GM23338 (cell line): ENCODE measurements at regions not wholly inside any gene's neighbourhood (a gene's known extent, or its start where the extent isn't known, plus 50 kb on each side); places are given as distances from the start of the nearest gene placed in this dataset.

ENCODE experiments used
- ATAC-seq: fragments of 200-7000 bp; cut with Tn5 transposase; 3 replicates; pipeline ENCODE4 v1.9.1; 2020
- DNase-seq: peaks from one replicate; pipeline ENCODE4 v3.0.0-alpha.2; 2015; ENCODE audit warnings: low spot score
- H2AFZ ChIP-seq: fragments of 200-600 bp; sonication (generic); 2 replicates; pipeline ENCODE4 v1.8.0; 2016; ENCODE audit warnings: antibody characterized with exemption, mild to moderate bottlenecking, moderate library complexity
- H3F3A ChIP-seq: fragments of 200-600 bp; sonication (generic); replicated peaks from 2 replicates; pipeline ENCODE4 v1.8.0; 2017; ENCODE audit warnings: antibody characterized with exemption, mixed run types, low read depth
- H3K27ac ChIP-seq: fragments of 200-600 bp; sonication (generic); 2 replicates; pipeline ENCODE4 v1.6.1; 2016; ENCODE audit warnings: low read depth
- H3K27me3 ChIP-seq: fragments of 200-600 bp; sonication (generic); 2 replicates; pipeline ENCODE4 v1.8.0; 2016; ENCODE audit warnings: mild to moderate bottlenecking, mixed run types, moderate library complexity; ENCODE audit not compliant: insufficient read depth
- H3K36me3 ChIP-seq: fragments of 200-600 bp; sonication (generic); 2 replicates; pipeline ENCODE4 v1.8.0; 2016; ENCODE audit warnings: mild to moderate bottlenecking; ENCODE audit not compliant: insufficient read depth
- H3K4me1 ChIP-seq: fragments of 200-600 bp; sonication (generic); 2 replicates; pipeline ENCODE4 v1.8.0; 2016; ENCODE audit warnings: mild to moderate bottlenecking, moderate library complexity; ENCODE audit not compliant: insufficient read depth
- H3K4me2 ChIP-seq: fragments of 200-600 bp; sonication (generic); 2 replicates; pipeline ENCODE4 v1.7.1; 2017; ENCODE audit warnings: mixed run types
- H3K4me3 ChIP-seq: fragments of 200-600 bp; sonication (generic); 2 replicates; pipeline ENCODE4 v1.6.1; 2016; ENCODE audit warnings: mixed run types
- H3K79me2 ChIP-seq: fragments of 200-600 bp; sonication (generic); replicated peaks from 2 replicates; pipeline ENCODE4 v1.8.0; 2017; ENCODE audit warnings: mild to moderate bottlenecking; ENCODE audit not compliant: insufficient read depth
- H3K9me2 ChIP-seq: fragments of 200-600 bp; sonication (generic); 2 replicates; pipeline ENCODE4 v1.8.0; 2017; ENCODE audit not compliant: insufficient read depth
- H4K20me1 ChIP-seq: fragments of 200-600 bp; sonication (generic); replicated peaks from 2 replicates; pipeline ENCODE4 v1.8.0; 2017; ENCODE audit warnings: mild to moderate bottlenecking; ENCODE audit not compliant: insufficient read depth
- H3K27ac Mint-ChIP-seq: 2 replicates; pipeline ENCODE4 v1.8.0; 2020; ENCODE audit warnings: inconsistent platforms, mild to moderate bottlenecking, moderate library complexity, mixed read lengths
- H3K27me3 Mint-ChIP-seq: 3 replicates; pipeline ENCODE4 v1.8.0; 2022; ENCODE audit warnings: low read depth, mild to moderate bottlenecking, moderate library complexity, mixed read lengths, inconsistent platforms; ENCODE audit not compliant: insufficient read depth, poor library complexity
- H3K36me3 Mint-ChIP-seq: 3 replicates; pipeline ENCODE4 v1.8.0; 2021; ENCODE audit warnings: low read depth, mild to moderate bottlenecking, inconsistent platforms, moderate library complexity, mixed read lengths
- H3K4me1 Mint-ChIP-seq: 3 replicates; pipeline ENCODE4 v1.8.0; 2020; ENCODE audit warnings: mild to moderate bottlenecking, inconsistent platforms, mixed read lengths
- H3K4me3 Mint-ChIP-seq: 3 replicates; pipeline ENCODE4 v1.8.0; 2021; ENCODE audit warnings: moderate library complexity, mild to moderate bottlenecking, inconsistent platforms, mixed read lengths
- H3K9me3 Mint-ChIP-seq: 3 replicates; pipeline ENCODE4 v1.8.0; 2020; ENCODE audit warnings: moderate library complexity, mild to moderate bottlenecking, inconsistent platforms, mixed read lengths
- CREB1 ChIP-seq: fragments of 250-450 bp; sonication (Bioruptor Pico); IDR thresholded peaks from 2 replicates; pipeline ENCODE4 v1.5.0; 2020; ENCODE audit warnings: low read depth, mild to moderate bottlenecking, moderate library complexity
- EZH2 ChIP-seq: fragments of 200-600 bp; sonication (generic); IDR thresholded peaks from one replicate; pipeline ENCODE4 v1.8.0; 2017; ENCODE audit warnings: antibody characterized with exemption, mild to moderate bottlenecking, low read depth; ENCODE audit not compliant: unreplicated experiment
- EZH2phosphoT487 ChIP-seq: fragments of 200-600 bp; sonication (generic); IDR thresholded peaks from one replicate; pipeline ENCODE4 v1.8.1; 2018; ENCODE audit warnings: antibody characterized with exemption; ENCODE audit not compliant: unreplicated experiment
- JUNB ChIP-seq: IDR thresholded peaks from one replicate; pipeline ENCODE4 v1.6.1; 2016; ENCODE audit warnings: antibody characterized with exemption; ENCODE audit not compliant: unreplicated experiment
- NANOG ChIP-seq: IDR thresholded peaks from 2 replicates; pipeline ENCODE4 v1.6.1; 2016; ENCODE audit warnings: antibody characterized with exemption, borderline replicate concordance
- POLR2AphosphoS5 ChIP-seq: IDR thresholded peaks from 2 replicates; pipeline ENCODE4 v1.6.1; 2016; ENCODE audit warnings: antibody characterized with exemption, low read depth
- REST ChIP-seq: IDR thresholded peaks from one replicate; pipeline ENCODE4 v1.6.1; 2018; ENCODE audit warnings: antibody characterized with exemption; ENCODE audit not compliant: unreplicated experiment
- STAT1 ChIP-seq: IDR thresholded peaks from one replicate; pipeline ENCODE4 v1.6.1; 2016; ENCODE audit warnings: antibody characterized with exemption; ENCODE audit not compliant: unreplicated experiment
- ZNF114 ChIP-seq: fragments of 250-450 bp; sonication (Bioruptor Pico); IDR thresholded peaks from 2 replicates; pipeline ENCODE4 v1.5.0; 2020; ENCODE audit warnings: mild to moderate bottlenecking, moderate library complexity
- ZNF331 ChIP-seq: fragments of 250-450 bp; sonication (Bioruptor Pico); IDR thresholded peaks from 2 replicates; pipeline ENCODE4 v1.5.0; 2020; ENCODE audit warnings: low read depth, mild to moderate bottlenecking, moderate library complexity
- TF ChIP-seq, protein P1 (sequence below): IDR thresholded peaks from 2 replicates; pipeline ENCODE4 v1.6.1; 2016; ENCODE audit warnings: antibody characterized with exemption
- TF ChIP-seq, protein P2 (sequence below), 2 experiments: fragments of 200-600 bp in 1 of 2; sonication (generic) in 1 of 2; conservative IDR thresholded peaks; 2 replicates each; pipeline versions ENCODE4 v1.5.1 to v1.6.1; 2016 to 2017; ENCODE audit warnings: antibody characterized with exemption in 2 of 2, low read depth in 2 of 2, mild to moderate bottlenecking in 2 of 2, moderate library complexity in 1 of 2

GRCh38 chr1:190812996-190813395 lies 335.3 kb upstream of the BRINP3 start (continued):
- no peak for TF ChIP-seq REST
- no peak for TF ChIP-seq ZNF331
- TF ChIP-seq CREB1 (CRISPR knock-in tag) = no peak
- no peak for TF ChIP-seq JUNB
- TF ChIP-seq EZH2phosphoT487 = no peak
- TF ChIP-seq NANOG = no peak

DNA sequence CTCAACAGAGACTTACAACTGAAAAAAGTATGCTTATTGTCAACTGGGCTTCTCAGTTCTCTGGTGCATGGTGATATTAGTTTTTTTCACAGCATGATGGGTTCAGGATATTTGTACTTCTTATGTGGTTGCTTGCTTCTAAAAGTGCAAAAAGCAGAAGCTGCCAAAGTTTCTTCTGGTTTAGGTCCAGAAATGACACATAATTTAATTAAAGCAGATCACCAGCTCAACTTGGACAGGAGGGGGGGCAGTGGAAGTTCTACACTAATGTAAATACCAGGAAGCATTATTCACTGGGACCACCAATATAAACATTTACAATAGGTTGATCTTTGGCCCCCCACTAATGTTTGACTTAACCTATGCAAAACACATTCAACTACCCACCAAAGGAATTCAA lies 354.8 kb upstream of the BRINP3 start:
- no peak for DNase-seq
- no peaks in the 10 kb centered on the region for H3K9me3 Mint-ChIP-seq

DNA sequence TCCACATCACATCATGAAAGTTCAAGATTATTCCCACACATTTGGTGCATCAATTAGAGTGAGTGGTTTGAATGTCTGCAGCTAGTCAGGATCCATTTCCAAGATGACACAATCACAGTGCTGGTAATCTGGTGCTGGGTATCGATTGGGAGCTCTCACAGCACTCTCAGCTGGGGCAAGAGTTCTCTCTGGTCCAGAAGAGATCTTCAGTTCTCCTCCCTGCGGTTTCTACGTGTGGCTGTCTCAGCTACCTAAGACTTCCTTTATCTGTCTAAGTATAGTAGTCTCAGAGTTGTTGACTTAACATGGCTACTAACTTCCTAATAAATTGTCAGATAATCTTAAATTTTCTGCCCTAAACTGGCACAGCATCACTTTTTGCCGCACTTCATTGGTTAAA lies 358.0 kb upstream of the BRINP3 start:
- Histone ChIP-seq H3K36me3 (no peaks in the 10 kb centered on the region), H3K27me3 (no peaks in the 10 kb centered on the region), H3K4me3 (no peak overlapping the region), H3K4me2 (no peak overlapping the region), H4K20me1 (no peaks in the 10 kb centered on the region), H3F3A (no peaks in the 10 kb centered on the region), H2AFZ (no peak overlapping the region), H3K79me2 (no peaks in the 10 kb centered on the region), H3K4me1 (no peaks in the 10 kb centered on the region), H3K9me2 (no peaks in the 10 kb centered on the region), H3K27ac (no peak overlapping the region)
- H3K27me3 Mint-ChIP-seq = no peaks in the 10 kb centered on the region
- H3K27ac Mint-ChIP-seq = no peak overlapping the region
- no peak for DNase-seq
- H3K36me3 Mint-ChIP-seq = no peaks in the 10 kb centered on the region
- H3K4me3 Mint-ChIP-seq = no peak overlapping the region
- H3K4me1 Mint-ChIP-seq = no peaks in the 10 kb centered on the region
- no peak for ATAC-seq
- H3K9me3 Mint-ChIP-seq = no peaks in the 10 kb centered on the region
- TF ChIP-seq STAT1 (no peak), JUNB (no peak), EZH2 (no peak), ZNF114 (no peak), POLR2AphosphoS5 (no peak), ZNF331 (no peak), NANOG (no peak)
- TF ChIP-seq, protein P1, sequence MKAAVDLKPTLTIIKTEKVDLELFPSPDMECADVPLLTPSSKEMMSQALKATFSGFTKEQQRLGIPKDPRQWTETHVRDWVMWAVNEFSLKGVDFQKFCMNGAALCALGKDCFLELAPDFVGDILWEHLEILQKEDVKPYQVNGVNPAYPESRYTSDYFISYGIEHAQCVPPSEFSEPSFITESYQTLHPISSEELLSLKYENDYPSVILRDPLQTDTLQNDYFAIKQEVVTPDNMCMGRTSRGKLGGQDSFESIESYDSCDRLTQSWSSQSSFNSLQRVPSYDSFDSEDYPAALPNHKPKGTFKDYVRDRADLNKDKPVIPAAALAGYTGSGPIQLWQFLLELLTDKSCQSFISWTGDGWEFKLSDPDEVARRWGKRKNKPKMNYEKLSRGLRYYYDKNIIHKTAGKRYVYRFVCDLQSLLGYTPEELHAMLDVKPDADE = no peak
- TF ChIP-seq, protein P2, sequence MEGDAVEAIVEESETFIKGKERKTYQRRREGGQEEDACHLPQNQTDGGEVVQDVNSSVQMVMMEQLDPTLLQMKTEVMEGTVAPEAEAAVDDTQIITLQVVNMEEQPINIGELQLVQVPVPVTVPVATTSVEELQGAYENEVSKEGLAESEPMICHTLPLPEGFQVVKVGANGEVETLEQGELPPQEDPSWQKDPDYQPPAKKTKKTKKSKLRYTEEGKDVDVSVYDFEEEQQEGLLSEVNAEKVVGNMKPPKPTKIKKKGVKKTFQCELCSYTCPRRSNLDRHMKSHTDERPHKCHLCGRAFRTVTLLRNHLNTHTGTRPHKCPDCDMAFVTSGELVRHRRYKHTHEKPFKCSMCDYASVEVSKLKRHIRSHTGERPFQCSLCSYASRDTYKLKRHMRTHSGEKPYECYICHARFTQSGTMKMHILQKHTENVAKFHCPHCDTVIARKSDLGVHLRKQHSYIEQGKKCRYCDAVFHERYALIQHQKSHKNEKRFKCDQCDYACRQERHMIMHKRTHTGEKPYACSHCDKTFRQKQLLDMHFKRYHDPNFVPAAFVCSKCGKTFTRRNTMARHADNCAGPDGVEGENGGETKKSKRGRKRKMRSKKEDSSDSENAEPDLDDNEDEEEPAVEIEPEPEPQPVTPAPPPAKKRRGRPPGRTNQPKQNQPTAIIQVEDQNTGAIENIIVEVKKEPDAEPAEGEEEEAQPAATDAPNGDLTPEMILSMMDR (conservative IDR thresholded peaks at IDR 0.05; ENCODE audit: low read depth in 2 of 2) = no peak

More for the DNA sequence above, 354.8 kb upstream of the BRINP3 start:
- no peaks in the 10 kb centered on the region for H3K4me1 ChIP-seq
- H3F3A ChIP-seq = no peaks in the 10 kb centered on the region
- Mint-ChIP-seq H3K4me1 (no peaks in the 10 kb centered on the region), H3K36me3 (no peaks in the 10 kb centered on the region), H3K4me3 (no peak overlapping the region), H3K27ac (no peak overlapping the region), H3K27me3 (no peaks in the 10 kb centered on the region)
- no peak overlapping the region for H2AFZ ChIP-seq
- H3K79me2 ChIP-seq = no peaks in the 10 kb centered on the region
- H4K20me1 ChIP-seq = no peaks in the 10 kb centered on the region
- no peak for ATAC-seq
- H3K4me2 ChIP-seq = no peak overlapping the region
- no peaks in the 10 kb centered on the region for H3K36me3 ChIP-seq
- TF ChIP-seq ZNF114 (no peak), EZH2phosphoT487 (no peak), NANOG (no peak), JUNB (no peak), ZNF331 (no peak)
- H3K9me2 ChIP-seq = no peaks in the 10 kb centered on the region
- no peaks in the 10 kb centered on the region for H3K27me3 ChIP-seq
- H3K4me3 ChIP-seq = no peak overlapping the region
- no peak overlapping the region for H3K27ac ChIP-seq
